Endometrium (tissue), 2 donors: ENCODE measurements at regions not wholly inside any gene's neighbourhood (a gene's known extent, or its start where the extent isn't known, plus 50 kb on each side); places are given as distances from the start of the nearest gene placed in this dataset.
A peak's percentile ranks its signal among the peaks of the same experiment; 100 is the strongest.

Source experiments
- FAIRE-seq: peaks from 2 replicates; lab custom pipeline; 2012; peaks lifted over from hg19 to GRCh38; lab: Jason Lieb, UNC
- donor health status: control.
- donor health status: control.

DNA sequence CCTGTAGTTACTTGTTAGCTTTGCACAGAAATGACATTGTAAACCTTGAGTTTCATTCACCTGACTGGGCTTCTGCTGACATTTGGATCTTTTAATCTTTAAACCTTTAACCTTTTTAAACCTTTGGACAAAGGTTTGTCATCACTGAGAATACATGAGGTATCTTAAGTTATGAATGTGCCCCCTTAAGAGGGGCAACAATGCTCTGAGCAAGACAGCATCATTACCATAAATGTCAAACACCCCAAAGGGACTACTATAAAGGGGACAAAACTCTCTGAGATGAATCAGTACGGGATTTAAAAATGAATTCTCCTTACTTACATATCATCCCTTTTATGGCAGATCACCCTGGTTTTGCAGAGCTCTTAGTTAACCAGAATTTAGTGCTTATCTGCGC lies 203.3 kb downstream of the COG6 start:
- no peak for FAIRE-seq

DNA sequence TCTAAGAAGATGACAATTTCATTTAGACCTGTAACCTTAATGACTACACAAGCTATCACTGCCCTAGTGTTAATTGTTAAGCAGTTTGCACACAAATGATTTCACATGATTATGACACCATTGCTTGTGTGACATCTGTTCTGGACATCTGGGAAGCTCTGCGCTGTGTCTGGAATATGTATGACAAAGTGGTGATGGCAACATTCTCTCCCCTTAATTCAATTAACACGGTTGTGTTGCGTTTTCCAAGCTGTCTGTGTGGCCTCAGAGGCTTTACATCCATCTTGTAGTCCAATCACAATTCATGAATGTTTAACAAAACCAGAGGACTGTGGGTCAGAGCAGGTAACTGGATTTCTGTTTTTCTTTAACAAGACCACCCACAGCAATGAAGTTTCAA lies 204.4 kb downstream of the COG6 start:
- FAIRE-seq = no peak

DNA sequence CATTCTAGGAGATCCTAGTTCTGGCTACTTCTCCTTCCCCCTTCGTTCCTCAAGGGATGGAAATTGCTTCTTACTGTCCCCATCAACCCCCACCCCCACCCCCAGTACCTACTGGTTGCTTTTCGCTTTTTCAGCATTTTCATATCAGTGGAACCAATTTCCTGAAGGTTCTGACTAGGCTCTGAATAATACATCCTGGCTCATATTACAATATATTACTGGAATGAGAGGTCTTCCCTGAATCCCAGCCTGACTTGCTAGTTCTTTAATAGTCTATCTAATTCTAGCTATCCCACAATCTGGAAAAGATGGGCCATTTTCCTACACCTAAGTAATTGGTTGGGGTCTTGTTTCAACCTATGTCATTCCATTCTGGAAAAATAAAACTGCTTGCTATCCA lies 207.4 kb downstream of the COG6 start:
- no peak for FAIRE-seq

DNA sequence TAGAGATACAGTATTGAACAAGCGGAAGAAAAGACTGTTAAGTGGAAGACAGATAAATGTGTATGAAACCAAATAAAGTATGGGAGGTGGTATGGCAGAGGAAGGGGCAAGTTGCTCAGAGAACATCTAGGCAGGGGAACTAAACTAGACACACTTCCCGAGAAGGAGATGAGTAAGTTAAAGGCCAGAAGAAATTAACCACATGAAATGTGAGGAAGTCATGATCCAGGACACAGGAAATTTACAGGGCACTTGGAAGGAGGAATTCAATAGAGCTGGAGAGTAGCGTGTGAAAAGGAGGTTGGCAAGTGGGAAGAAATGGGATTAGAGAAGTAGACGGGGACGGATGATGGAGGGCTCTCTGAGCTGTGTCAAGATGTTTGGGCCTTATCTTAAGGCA lies 208.8 kb downstream of the COG6 start:
- FAIRE-seq = no peak

DNA sequence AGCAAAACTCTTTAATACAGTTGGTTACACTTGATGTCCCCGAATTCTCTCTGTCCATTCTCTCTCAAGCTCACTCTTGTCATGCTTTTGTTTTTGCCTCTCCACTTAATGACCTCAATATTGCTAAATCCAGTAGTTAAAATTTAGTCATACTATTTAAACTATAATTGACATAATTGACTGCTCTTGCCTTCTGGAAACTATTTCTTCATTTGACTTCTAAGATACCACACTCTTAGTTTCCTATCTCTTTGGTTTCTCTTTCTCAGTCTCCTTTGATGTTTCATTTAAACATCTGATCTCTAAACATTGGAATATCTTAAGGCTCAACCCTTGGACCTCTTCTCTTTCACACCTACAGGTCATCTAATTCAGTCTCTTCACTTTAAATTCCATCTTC lies 211.3 kb downstream of the COG6 start:
- FAIRE-seq = no peak

DNA sequence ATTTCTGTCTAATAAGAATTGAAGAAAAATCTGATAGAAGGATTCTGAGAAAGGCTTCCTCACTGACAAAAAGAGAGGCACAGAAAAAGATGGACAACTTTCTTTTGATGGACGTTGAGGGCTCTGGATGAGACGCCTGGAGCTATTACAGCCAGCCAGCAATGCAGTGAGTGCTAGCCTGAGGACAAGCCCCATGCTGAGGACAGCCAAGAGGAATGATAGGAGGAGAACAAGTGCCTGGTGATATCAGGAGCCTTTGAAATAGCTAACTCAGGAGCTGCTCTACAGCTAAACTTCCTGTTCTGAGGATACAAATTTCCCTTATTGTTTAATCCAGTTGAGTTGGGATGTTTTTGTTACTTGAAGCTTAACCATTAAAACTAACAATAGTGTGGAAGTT lies 212.3 kb downstream of the COG6 start:
- FAIRE-seq = no peak

DNA sequence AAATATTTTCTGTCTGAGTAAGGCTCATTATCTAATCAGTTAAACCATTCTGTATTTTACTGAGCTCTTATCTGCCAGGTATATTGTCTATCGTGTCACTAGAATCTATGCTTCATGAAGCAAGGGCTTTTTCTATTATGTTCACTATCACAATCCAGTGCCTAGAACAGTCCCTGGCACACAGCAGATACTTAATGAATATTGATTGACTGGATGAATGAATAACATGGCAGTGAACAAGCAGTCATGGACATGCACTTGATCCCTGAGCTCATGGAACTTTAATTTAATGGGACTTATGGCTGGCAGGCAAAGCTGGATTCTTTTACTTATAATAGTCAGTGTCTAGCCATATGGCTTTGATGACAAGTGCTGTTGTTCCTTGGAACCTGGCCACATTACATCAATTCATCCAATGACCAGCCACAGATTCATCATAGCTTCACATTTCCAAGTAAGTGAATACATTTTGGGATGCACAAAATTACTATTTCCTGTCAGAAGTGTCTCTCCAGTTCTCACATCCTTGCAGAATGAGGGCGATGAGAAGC lies 214.8 kb downstream of the COG6 start:
- no peak for FAIRE-seq

DNA sequence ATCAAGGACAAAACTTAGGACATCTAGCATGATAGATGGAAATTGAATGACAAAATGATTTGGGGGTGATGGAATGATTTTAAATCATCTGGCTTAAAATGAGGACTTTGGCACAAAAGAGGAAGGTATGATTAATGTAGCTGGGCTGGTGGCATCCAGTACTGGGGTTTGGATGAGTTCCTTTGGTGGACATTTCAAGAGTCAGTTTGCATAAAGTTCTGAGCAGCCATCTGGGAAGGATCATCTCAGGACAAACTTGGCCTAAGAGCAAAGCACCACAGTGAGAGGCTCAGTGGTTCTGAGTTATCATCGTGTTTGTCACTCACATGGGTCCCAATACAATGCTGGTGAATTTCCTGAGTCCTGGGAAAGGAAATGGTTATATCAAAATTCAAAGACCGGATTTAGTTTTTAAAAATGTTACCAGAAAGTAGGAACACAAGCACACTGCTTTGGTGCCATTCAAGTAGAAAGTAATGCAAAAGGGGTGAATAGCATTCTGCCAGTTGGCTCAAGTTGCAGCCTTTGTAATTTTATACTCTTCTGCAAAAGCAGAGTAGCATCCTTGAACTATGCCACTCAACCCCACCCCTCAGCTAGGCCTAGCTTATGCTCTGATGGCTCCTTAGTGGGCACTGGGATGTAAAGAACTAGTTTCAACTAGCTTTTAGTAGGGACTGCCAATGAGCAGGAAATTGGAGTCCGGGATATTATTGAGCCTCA lies 219.0 kb downstream of the COG6 start:
- FAIRE-seq = no peak

DNA sequence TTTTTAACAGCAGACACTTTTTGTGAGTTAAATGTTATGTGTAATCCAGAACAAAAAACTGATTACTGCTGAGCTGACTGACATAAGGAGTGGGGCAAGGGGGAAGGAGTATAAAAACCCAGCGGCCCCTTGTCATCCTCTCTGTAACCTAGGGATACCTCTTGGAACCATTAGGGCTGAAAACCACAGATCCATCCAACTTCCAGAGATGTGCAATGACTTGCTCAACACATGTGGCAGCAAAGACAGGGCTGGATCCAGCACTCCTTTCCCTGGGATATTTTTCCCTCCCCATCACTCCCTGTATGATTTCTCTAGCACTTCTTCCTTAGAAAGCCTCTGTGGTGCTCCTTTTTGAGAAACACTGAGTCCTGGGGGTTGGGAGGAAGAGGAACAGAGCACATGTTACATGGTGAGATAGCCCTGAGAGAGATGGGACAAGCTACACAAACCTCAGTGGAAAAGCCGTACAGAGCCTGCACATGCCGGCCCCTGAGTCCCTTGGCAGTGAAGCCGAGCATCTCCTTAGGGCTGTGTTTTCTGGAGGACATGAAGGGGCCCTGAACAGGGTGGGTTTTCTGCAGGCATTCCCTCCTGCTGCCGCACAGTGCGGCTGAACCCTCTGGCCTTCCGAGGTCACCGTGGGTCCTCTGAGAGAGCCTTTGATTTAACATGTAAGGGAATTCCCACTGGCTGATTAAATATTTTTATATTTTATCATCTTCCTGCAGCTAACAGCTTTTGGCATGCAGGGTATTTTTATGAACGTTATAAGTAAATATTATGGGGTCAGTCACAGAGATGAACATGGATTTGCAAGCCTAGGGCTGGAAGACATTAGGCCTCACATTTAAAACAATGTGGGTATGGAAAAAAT lies 219.9 kb downstream of the COG6 start:
- FAIRE-seq = peak; percentile 43

DNA sequence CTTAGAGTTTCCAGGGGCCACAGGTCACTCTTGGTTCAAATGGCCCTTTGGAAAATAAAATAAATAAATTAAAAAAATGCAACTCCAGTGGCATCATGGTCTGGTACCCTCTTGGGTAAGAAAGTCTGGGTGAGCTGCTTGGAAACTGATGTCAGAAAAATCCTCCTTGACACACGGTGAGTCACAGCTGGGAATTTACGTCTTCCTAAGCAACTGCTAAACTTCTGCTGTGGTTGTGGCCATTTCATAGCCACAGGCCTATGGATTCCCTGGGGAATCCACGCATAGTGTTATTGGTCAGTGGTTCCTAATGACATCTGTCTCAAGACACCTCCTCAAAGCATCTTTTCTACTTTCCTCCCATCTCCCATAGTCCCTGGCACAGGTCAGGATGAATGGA lies 220.8 kb downstream of the COG6 start:
- FAIRE-seq = no peak

DNA sequence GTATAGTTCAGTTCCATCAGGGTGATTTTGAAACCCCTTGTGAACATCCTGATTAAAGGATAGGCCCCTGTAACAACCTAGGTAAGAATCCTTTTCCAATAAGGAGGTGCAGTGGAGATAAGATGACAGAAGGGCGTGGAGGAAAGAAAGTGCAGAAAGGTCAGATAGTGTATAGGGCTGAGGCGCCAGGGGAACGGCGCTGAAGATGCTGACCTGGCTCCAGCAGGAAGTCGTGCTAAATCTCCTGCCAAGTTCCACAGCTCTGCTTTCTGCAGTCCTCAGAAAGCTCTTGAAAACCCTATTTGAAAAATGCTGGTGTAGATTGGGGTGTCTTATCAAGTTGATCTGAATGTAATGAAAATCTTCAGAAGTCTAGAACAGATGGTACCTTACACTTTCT lies 221.7 kb downstream of the COG6 start:
- FAIRE-seq = no peak

DNA sequence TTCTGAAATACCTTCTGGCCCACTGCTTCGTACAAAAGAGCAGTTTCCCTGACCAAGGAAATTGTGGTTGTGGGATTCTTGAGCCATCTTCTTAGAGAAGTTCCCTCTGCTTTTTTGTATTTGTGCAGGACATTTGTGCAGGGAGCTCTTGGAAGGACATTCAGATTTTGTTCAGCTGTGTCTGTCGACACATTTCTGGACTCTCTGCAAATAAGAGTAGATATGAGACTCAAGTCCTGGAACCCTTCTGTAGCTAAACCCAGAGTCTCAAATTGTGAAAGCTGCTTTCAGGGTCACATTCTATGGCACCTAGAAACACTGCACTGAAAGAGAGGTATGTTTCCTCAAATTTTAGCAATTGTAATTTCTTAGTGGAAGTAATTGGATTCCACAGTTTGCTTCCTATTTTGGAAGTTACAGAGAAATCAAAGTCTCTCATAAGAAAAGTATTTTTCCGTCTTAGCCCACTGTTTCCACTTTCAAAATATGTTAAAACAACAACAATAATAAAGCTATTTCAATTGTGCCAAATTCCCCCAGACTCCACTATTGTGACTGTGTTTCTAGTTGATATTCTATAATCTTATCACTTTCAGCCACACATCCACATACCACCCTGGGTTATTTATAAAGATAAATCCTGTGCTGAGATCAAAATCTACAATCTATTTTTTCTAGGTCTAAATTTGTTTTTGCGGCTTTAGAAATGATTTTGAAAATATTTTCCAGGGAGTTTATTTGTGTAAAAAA lies 224.0 kb downstream of the COG6 start:
- peak; percentile 90 for FAIRE-seq

DNA sequence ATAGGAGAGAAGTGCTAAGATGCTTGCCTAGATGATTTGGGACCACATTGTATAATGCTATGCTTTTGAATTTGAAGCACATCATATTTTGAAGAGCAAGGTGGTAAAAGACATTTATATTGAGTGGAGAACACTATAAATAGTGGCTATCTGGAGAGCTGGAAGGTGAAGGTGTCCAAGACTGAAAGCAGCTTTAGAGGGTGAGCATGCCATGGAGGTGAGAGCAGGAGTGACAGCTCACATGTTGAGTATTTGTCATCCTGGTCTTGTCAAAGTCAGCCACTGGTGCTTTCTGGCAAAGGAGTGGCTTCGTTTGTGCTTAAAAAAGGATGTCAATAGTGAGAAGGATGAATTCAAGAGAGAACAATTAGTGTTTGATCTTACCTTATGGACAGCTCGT lies 225.9 kb downstream of the COG6 start:
- no peak for FAIRE-seq

DNA sequence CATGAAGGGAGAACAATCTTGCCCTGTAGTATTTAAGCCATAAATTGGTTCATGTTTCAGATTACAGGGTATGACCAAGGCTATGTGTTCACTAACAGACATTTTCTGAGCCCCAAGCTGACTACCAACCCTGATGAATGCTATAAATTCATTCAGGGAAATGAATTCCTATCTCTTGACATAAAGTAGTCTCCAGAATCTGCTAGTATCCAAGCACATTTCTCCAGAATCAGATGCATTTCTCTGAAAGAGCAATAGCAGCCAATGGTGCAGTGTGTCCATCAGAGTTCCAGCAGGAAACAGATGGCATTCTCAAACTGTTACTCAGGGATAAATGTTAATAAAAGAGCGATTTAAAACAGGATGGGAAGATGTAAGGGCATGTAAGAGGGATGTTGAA lies 226.4 kb downstream of the COG6 start:
- no peak for FAIRE-seq

DNA sequence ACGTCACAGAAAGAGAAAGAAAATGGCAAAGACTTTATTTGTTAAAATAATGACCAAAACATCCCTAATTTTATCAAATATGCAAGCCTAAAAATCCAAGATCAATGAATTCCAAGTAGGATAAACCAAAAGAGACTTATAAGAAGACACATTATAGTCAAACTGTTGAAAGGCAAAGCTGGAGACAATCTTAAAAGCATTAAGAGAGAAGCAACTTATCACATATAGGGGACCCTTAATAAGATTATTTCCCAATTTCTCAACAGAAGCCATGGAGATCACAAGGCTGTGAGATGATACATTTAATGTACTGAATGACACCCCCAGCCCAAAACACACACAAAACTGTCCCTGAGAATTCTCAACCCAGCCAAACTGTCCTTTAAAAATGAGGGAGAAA lies 228.7 kb downstream of the COG6 start:
- FAIRE-seq = no peak

DNA sequence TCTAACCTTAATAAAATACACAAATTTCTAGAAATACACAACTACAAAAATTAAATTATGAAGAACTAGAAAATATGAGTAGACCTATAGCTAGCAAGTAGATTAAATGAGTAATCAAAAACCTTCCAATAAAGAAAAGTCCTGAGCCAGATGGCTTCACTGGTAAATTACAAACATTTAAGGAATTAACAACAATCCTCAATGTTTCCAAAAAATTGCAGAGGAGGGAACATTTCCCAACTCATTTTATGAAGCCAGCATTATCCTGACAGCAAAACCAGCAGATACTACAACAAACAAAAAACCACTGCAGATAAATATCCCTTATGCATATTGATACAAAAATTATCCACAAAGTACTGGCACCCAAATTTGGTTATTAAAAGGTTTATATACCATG lies 230.9 kb downstream of the COG6 start:
- FAIRE-seq = peak; percentile 99

DNA sequence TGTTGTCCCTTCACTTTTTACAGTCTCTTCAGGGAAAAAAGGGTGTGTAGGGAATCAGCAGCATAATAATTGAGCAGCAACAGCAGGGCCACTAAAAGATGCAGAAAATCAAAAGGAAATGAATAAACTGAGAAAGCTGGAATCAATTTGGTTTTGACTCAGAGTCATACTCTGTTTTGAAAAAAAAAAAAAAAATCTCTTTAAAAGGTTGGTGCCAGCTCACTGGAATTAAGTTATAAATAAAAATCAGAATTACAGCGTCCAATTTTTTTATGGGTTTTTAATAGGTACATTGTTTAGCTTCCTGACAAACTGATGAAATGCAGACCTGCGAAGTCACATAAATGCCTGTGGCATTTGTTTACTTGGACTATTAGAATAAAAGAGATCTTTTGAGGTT lies 231.9 kb downstream of the COG6 start:
- peak; percentile 98 for FAIRE-seq

DNA sequence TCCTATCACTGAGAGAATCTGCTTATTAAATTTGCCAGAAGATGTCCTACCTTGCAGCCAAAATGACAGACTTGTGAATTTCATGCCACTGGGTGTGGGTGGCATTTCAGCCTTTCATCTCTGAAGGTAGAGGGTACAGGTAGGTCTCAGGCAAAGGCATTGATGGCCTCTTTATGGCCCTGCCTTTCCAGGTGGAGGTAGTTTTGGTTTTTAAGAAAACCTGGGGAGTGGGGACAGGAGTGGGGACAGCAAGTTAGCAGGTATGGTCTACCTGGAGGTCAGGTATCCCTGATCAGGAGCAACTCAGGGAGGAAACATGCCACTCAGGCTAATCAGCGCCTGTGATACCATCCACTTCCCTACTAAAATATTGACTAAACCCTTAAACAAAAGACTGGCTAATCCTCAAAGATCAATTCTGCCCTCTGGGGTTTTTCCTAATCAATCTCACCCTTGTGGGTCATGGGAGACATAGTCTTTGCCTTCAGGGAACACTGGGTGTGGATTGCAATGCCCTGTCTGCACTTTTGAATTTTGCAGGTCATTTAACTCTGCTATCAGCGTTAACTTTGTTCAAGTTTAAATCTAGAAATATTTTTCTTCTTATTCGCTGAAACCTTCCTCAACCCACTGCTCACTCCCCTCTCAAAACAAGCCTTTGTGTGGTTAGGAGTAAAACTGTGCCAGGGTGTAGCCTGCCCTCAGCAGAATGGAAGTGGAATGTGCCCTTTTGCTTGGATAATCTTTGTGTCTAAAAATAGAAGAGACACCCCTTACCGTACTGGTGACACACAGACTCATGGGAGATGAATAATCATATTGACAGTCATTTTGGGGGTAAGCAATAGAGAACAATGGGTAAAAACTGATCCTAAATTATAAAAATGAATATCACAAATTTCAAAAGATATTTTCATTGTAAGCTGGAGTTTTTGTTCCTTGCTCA lies 233.7 kb downstream of the COG6 start:
- no peak for FAIRE-seq

DNA sequence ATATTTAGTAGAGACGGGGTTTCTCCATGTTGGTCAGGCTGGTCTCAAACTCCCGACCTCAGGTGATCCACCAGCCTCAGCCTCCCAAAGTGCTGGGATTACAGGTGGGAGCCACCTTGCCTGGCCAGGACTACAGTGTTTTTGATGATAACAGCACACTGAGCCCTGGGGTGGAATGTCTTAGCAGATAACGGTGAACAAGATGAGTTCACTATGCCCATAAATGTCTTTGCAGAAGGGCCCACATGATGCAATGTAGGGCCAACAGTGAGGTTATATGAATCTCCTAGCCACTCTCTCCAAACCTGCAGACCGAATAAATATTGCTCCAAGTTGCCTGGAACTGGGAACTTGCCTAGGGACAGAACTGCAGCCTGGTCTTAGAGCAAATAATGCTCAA lies 235.1 kb downstream of the COG6 start:
- FAIRE-seq = no peak

DNA sequence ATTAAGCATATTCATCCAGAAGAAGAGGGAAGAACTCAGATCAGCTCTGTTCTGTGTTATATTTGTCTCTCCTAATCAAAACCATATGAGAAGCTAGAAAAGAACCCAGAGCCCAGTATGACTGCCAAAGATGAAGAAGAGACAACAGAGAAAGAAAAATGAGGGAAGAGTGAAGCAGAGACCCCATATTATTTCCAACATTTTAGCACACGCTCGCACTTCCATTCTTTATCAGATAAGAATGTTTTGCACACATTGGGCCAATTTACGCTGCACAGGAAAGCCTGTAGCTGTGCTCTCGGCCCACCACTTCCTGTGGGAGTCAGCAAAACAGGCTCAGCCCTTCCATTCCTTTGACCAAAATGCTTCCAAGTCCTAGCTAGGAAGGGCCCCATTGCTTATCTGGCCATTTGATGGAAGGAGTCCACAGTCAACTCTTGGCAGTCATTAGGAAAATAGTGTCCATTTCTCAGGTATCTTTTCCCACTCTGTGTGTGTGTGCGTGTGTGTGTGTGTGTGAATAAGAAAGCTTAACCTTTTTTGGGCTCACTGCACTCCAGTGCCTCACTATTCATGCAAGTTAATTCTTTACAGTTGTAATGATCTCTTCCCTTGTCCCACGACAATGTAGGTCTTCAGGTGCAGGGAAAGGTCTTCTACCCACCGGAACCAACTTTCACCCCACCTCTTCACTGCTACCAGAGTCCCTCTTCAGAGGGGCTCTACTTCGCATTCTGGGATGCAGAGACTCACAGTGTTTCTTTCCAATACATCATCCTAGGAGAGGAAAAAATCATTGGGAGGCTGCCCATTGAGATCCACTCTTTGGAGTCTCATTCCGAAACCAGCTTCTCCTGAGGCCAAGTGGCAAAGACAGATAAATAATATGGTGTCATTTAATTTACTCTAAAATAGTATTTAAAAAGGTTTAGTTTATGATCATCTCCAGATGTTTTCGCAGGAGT lies 237.5 kb downstream of the COG6 start:
- peak; percentile 92 for FAIRE-seq
